Mucosa of descending colon (tissue), 3 donors: ENCODE measurements at regions not wholly inside any gene's neighbourhood (a gene's known extent, or its start where the extent isn't known, plus 50 kb on each side); places are given as distances from the start of the nearest gene placed in this dataset.
"Not testable (repeated sequence)": the region's sequence is repeated elsewhere in the genome, so short reads cannot be mapped to it uniquely, and the experiment has no call there.

Experiments used
- ATAC-seq: fragments of 200-7000 bp; cut with Tn5 transposase; one replicate; pipeline ENCODE4 v1.9.1; 2020; ENCODE audit warnings: mild to moderate bottlenecking, moderate library complexity
- DNase-seq, 3 donors: peaks; one replicate each; pipeline ENCODE4 v3.0.0-alpha.2; 2020
- H3K36me3 ChIP-seq: fragments of 200-600 bp; one replicate; pipeline ENCODE4 v1.8.0; 2021; ENCODE audit warnings: low read depth, mild to moderate bottlenecking
- H3K4me1 ChIP-seq: fragments of 200-600 bp; one replicate; pipeline ENCODE4 v1.8.0; 2021; ENCODE audit warnings: low read depth, mild to moderate bottlenecking
- H3K4me3 ChIP-seq: fragments of 200-600 bp; one replicate; pipeline ENCODE4 v1.8.0; 2021; ENCODE audit warnings: mild to moderate bottlenecking
- H3K9me3 ChIP-seq: fragments of 200-600 bp; one replicate; pipeline ENCODE4 v1.8.0; 2021; ENCODE audit warnings: mild to moderate bottlenecking
- intact Hi-C, 2 donors: fragments of 100-400 bp; cut with DNase I in 1 of 2; cut with micrococcal nuclease in 1 of 2; formaldehyde crosslinking; loops; one replicate each; pipeline versions ENCODE4 v1.11.0 to v1.11.1; 2022; cut with DNase I, micrococcal nuclease
- TF ChIP-seq, protein P1 (sequence below): fragments of 200-600 bp; IDR thresholded peaks from one replicate; pipeline ENCODE4 v1.8.0; 2022; ENCODE audit warnings: antibody characterized with exemption, mild to moderate bottlenecking
- donor health status: DM: no; HTN: no; CAD: no; lungs with moderate emphysema.
- donor health status: DM: no; HTN: no; CAD: no.
- donor health status: DM: no; HTN: yes; CAD: no.

DNA sequence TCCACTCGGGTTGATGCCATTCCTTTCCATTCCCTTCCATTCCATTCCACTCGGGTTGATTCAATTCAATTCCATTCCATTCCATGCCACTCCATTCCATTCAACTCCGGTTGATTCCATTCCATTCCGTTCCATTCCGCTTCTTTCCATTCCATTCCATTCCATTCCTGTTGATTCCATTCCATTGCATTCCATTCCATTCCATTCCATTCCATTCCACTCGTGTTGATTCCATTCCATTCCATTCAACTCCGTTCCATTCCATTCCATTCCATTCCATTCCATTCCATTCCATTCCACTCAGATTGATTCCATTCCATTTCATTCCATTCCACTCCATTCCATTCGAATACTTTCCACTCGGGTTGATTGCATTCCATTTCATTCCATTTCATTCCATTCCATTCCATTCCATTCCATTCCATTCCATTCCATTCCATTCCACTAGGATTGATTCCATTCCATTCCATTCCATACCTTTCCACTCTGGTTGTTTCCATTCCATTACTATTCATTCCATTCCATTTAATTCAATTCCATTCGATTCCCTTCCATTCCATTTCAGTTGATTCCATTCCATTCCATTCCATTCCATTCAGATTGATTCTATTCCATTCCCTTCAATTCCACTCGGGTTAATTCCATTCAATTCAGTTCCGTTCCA, 1141.8 kb downstream of the RPIA start:
- H3K36me3 ChIP-seq = no peaks in the 10 kb centered on the region
- DNase-seq (no peak), ATAC-seq (peak; percentile 67)
- intact Hi-C loops = no loop called here
- H3K4me1 ChIP-seq = no peaks in the 10 kb centered on the region
- no peak overlapping the region for H3K4me3 ChIP-seq
- TF ChIP-seq, protein P1, sequence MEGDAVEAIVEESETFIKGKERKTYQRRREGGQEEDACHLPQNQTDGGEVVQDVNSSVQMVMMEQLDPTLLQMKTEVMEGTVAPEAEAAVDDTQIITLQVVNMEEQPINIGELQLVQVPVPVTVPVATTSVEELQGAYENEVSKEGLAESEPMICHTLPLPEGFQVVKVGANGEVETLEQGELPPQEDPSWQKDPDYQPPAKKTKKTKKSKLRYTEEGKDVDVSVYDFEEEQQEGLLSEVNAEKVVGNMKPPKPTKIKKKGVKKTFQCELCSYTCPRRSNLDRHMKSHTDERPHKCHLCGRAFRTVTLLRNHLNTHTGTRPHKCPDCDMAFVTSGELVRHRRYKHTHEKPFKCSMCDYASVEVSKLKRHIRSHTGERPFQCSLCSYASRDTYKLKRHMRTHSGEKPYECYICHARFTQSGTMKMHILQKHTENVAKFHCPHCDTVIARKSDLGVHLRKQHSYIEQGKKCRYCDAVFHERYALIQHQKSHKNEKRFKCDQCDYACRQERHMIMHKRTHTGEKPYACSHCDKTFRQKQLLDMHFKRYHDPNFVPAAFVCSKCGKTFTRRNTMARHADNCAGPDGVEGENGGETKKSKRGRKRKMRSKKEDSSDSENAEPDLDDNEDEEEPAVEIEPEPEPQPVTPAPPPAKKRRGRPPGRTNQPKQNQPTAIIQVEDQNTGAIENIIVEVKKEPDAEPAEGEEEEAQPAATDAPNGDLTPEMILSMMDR = no peak
- H3K9me3 ChIP-seq = no peaks in the 10 kb centered on the region

DNA sequence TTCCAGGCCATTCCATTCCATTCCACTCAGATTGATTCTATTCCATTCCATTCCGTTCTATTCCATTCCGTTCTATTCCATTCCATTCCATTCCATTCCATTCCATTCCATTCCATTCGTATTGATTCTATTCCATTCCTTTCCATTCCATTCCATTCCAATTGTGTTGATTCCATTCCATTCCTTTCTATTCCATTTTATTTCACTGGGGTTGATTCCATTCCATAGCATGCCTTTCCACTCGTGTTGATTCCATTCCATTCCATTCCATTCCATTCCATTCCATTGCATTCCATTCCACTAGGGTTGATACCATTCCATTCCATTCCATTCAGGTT, 1142.3 kb downstream of the RPIA start:
- no peaks in the 10 kb centered on the region for H3K36me3 ChIP-seq
- TF ChIP-seq, protein P1 = no peak
- no peak for ATAC-seq
- H3K4me1 ChIP-seq = no peaks in the 10 kb centered on the region
- intact Hi-C loops = no loop called here
- no peaks in the 10 kb centered on the region for H3K9me3 ChIP-seq
- H3K4me3 ChIP-seq = no peak overlapping the region
- DNase-seq = no peak

DNA sequence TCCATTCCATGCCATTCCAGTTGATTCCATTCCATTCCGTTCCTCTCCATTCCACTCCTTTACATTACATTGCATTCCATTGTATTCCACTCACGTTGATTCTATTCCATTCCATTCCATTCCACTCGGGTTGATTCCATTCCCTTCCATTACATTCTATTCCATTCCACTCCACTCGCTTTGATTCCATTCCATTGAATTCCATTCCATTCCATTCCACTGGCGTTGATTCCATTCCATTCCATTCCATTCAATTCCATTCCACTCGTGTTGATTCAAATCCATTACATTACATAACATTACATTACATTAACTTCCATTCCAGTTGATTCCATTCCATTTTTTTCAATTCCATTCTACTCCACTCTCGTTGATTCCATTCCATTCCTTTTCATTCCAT, 1142.8 kb downstream of the RPIA start:
- H3K9me3 ChIP-seq = no peaks in the 10 kb centered on the region
- TF ChIP-seq, protein P1 = no peak

DNA sequence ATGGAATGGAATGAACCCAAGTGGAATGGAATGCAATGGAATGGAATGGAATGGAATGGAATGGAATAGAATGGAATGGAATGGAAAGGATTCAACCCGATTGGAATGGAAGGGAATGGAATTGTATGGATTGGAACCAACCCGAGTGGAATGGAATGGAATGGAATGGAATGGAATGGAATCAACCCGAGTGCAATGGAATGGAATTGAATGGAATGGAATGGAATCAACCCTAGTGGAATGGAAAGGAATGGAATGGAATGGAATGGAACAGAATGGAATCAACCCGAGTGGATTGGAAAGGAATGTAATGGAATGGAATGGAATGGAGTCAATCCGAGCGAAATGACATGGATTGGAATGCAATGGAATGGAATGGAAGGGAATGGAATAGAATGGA, 1144.9 kb downstream of the RPIA start:
- DNase-seq, H3K4me3 ChIP-seq, intact Hi-C loops, H3K9me3 ChIP-seq, H3K36me3 ChIP-seq, H3K4me1 ChIP-seq: not testable (repeated sequence)
- ATAC-seq = peak; percentile 70

More for the DNA sequence above, 1142.8 kb downstream of the RPIA start:
- Histone ChIP-seq H3K4me1 (no peaks in the 10 kb centered on the region), H3K4me3 (no peak overlapping the region), H3K36me3 (no peaks in the 10 kb centered on the region)
- intact Hi-C loops = no loop called here
- ATAC-seq (no peak), DNase-seq (no peak)

DNA sequence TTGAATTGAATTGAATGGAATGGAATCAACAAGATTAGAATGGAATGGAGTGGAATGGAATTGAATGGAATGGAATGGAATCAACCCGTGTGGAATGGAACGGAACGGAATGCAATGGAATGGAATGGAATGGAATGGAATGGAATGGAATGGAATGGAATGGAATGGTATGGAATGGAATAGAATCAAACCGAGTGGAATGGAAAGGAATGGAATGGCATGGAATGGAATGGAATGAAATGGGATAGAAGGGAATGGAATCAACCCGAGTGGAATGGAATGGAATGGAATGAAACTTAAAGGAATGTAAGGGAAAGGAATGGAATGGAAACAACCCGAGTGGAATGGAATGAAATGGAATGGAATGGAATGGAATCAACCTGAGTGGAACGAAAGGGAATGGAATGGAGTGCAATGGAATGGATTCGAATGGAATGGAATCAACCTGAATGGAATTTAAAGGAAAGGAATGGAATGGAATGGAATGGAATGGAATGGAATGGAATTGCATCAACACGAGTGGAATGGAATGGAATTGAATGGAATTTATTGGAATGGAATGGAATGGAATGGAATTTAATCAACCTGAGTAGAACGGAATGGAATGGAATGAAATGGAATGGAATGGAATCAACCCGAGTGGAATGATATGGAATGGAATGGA, 1146.6 kb downstream of the RPIA start:
- ATAC-seq = peak; percentile 45
- no peak for DNase-seq
- Histone ChIP-seq H3K4me1 (no peaks in the 10 kb centered on the region), H3K36me3 (no peaks in the 10 kb centered on the region), H3K9me3 (peaks cover 11% of the 10 kb centered on the region), H3K4me3 (no peak overlapping the region)
- TF ChIP-seq, protein P1 = no peak
- intact Hi-C loops = no loop called here

DNA sequence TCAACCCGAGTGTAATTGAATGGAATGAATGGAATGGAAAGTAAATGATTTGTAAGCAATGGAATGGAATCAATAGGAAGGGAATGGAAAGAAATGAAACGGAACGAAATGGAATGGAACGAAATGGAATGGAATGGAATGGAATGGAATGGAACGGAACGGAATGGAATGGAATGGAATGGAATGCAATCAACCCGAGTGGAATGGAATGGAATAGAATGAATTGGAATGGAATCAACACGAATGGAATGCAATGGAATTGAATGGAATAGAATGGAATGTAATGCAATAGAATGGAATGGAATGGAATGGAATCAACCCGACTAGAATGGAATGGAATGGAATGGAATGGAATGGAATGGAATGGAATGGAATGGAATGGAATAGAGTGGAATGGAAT, 1148.7 kb downstream of the RPIA start:
- peaks cover 11% of the 10 kb centered on the region for H3K9me3 ChIP-seq
- DNase-seq, intact Hi-C loops, H3K4me1 ChIP-seq, H3K4me3 ChIP-seq, H3K36me3 ChIP-seq: not testable (repeated sequence)
- ATAC-seq = peak; percentile 45

DNA sequence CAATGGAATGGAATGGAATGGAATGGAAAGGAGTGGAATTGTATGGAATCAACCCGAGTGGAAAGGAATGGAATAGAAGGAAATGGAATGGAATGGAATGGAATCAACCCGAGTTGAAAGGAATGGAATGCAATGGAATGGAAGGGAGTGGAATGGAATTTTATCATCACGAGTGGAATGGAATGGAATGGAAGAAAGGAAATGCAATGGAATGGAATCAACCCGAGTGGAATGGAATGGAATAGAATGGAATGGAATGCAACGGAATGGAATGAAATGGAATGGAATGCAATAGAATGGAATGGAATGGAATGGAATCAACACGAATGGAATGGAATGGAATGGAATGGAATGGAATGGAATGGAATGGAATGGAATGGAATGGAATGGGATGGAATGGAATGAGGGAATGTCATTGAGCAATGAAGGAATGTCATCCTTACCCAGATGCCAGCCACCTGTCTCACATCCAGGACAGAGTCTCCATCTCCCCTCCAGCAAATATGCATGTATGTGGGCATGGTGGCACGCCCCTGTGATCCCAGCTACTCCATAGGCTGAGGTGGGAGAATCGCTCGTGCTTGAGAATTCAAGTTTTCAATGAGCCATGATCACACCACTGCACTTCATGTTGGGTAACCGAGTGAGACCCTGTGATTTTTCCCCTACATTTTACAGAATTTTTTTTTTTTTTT, 1149.5 kb downstream of the RPIA start:
- H3K4me3 ChIP-seq, DNase-seq, H3K4me1 ChIP-seq, H3K36me3 ChIP-seq, intact Hi-C loops: not testable (repeated sequence)
- ATAC-seq = peak; percentile 61
- H3K9me3 ChIP-seq = peaks cover 11% of the 10 kb centered on the region
